ENCODE measurements at regions not wholly inside any gene's neighbourhood (a gene's known extent, or its start where the extent isn't known, plus 50 kb on each side); places are given as distances from the start of the nearest gene placed in this dataset.

- H3K56ac ChIP-seq (replicated peaks; ENCODE audit: insufficient read length, low read depth, low read length) = no peak overlapping the region
- peaks cover 0 to 19% (median 12%) of the 10 kb centered on the region in 4 experiments; a peak in 4 of 7 replicates for H3K27me3 ChIP-seq (replicated peaks in 1 of 4; ENCODE audit: control insufficient read depth in 3 of 4, extremely low read depth in 1 of 4, insufficient read depth in 3 of 4, low read length in 3 of 4)
- H3K14ac ChIP-seq (ENCODE audit: insufficient read length) = no peak overlapping the region
- H4K8ac ChIP-seq (ENCODE audit: extremely low read depth, insufficient read depth, low read length) = no peak overlapping the region
- CTCF ChIA-PET (ENCODE audit: partially characterized antibody) = interaction anchor here (0.5 to 5.9 kb wide), 27 partner anchors 9 to 256 kb away, joined by 3 to 70 read pairs (median 4); no protein-coding TSS in a partner anchor
- no peak overlapping the region for H3K4me3 ChIP-seq (ENCODE audit: extremely low read depth in 1 of 4, insufficient read depth in 2 of 4, low read depth in 3 of 4, low read length in 4 of 4)
- H3K4me1 ChIP-seq (replicated peaks in 1 of 4; ENCODE audit: control insufficient read depth in 3 of 4, insufficient read depth in 4 of 4, low read length in 3 of 4) = peaks cover 10 to 23% (median 13%) of the 10 kb centered on the region in 4 experiments
- peak overlapping the region; percentile 60; the same call in 1 of the 2 replicates for H2BK12ac ChIP-seq (ENCODE audit: low read depth, low read length)
- no peak overlapping the region for H2BK5ac ChIP-seq (ENCODE audit: low read depth, low read length)
- no peaks in the 10 kb centered on the region for H3K79me1 ChIP-seq (ENCODE audit: low read depth, low read length)
- 78% methylated on average over 8 of the region's 8 CpGs; no CpG with 5 or more reads in 1 of the 2 experiments for WGBS, 2 experiments (ENCODE audit: extremely low coverage in 1 of 2, insufficient coverage in 1 of 2, insufficient read length in 1 of 2, insufficient replicate concordance in 2 of 2, low coverage in 1 of 2, low lambda C conversion rate in 2 of 2, missing lambda C conversion rate in 1 of 2)
- H4K20me1 ChIP-seq (replicated peaks in 1 of 2; ENCODE audit: control insufficient read depth in 1 of 2, insufficient read depth in 2 of 2, low read length in 2 of 2) = no peaks in the 10 kb centered on the region
- no peaks in the 10 kb centered on the region for H3K79me2 ChIP-seq (ENCODE audit: control insufficient read depth in 1 of 2, insufficient read depth in 2 of 2, low read length in 2 of 2)
- H3K9me3 ChIP-seq (ENCODE audit: insufficient read depth in 2 of 2, low read depth in 1 of 2, low read length in 1 of 2) = no peaks in the 10 kb centered on the region
- no peak overlapping the region for H2BK120ac ChIP-seq (replicated peaks; ENCODE audit: low read depth, low read length)
- H2AFZ ChIP-seq (ENCODE audit: low read length) = no peak overlapping the region
- 0 out of 2 replicates have a peak overlapping the region, but pooled peaks have one; percentile 63 for H2BK20ac ChIP-seq (ENCODE audit: low read length)
- H3K27ac ChIP-seq (ENCODE audit: low read depth, low read length) = no peak overlapping the region
- no peak overlapping the region for H3K4ac ChIP-seq (replicated peaks; ENCODE audit: insufficient read length, low read depth, low read length)
- peak overlapping the region; percentile 34 to 35 for H3K4me2 ChIP-seq (ENCODE audit: insufficient read depth in 1 of 2, low read depth in 2 of 2, low read length in 2 of 2)
- no peaks in the 10 kb centered on the region for H3K23me2 ChIP-seq (ENCODE audit: low read depth, low read length)
- H3K36me3 ChIP-seq (ENCODE audit: control insufficient read depth in 2 of 4, insufficient read depth in 4 of 4, low read length in 3 of 4) = no peaks in the 10 kb centered on the region
- POLR2A ChIA-PET (ENCODE audit: partially characterized antibody) = no interaction called here
- no peak overlapping the region for H3K9ac ChIP-seq (replicated peaks in 1 of 4; ENCODE audit: extremely low read depth in 1 of 4, low read depth in 3 of 4, low read length in 3 of 4)
- FAIRE-seq (peak; percentile 77), DNase-seq (ENCODE audit: low read depth in 1 of 2, low spot score in 2 of 2) (peak; percentile 39 to 56)
- no peak overlapping the region for H2BK15ac ChIP-seq (ENCODE audit: low read length)
- H4K91ac ChIP-seq (replicated peaks; ENCODE audit: insufficient read length, low read length) = no peak overlapping the region
- H3K18ac ChIP-seq (ENCODE audit: extremely low read depth, low read length) = peak overlapping the region; percentile 10; the same call in 1 of the 2 replicates
- no peak overlapping the region for H3K23ac ChIP-seq (ENCODE audit: insufficient read length)
- no peak overlapping the region for H4K5ac ChIP-seq (ENCODE audit: insufficient read length, low read depth, low read length)
- no peak overlapping the region for H2AK5ac ChIP-seq (ENCODE audit: low read depth, low read length)
- no peak for TF ChIP-seq TEAD4 (IDR thresholded peaks at IDR 0.05; ENCODE audit: low read depth, low read length)
- TF ChIP-seq RAD21 (IDR thresholded peaks at IDR 0.05 in 1 of 2, conservative IDR thresholded peaks at IDR 0.05 in 1 of 2; ENCODE audit: low read depth in 2 of 2, low read length in 2 of 2) = peak; percentile 6 to 42; a peak in 2 of 4 replicates
- TF ChIP-seq NANOG (IDR thresholded peaks at IDR 0.05; ENCODE audit: insufficient read depth, low read depth, low read length, poor library complexity, severe bottlenecking) = peak; percentile 76
- peak; percentile 50; the same call in 1 of the 2 replicates for TF ChIP-seq CREB1 (IDR thresholded peaks at IDR 0.05)
- TF ChIP-seq NRF1 (IDR thresholded peaks at IDR 0.05; ENCODE audit: low read depth, low read length) = no peak
- no peak for TF ChIP-seq CBX5 (IDR thresholded peaks at IDR 0.05; ENCODE audit: low read depth, low read length)
- TF ChIP-seq CTBP2 (IDR thresholded peaks at IDR 0.05; ENCODE audit: borderline replicate concordance, insufficient read depth, insufficient read length, low read length) = peak; percentile 3
- TF ChIP-seq TAF7 (optimal IDR thresholded peaks at IDR 0.05; ENCODE audit: borderline replicate concordance, low read depth, low read length) = no peak
- TF ChIP-seq USF2 (IDR thresholded peaks at IDR 0.05; ENCODE audit: low read length) = no peak
Observed at GRCh38 chr11:113540416-113541330, 65.5 kb upstream of the DRD2 start.

Data from H1 (cell line).